Activated CD4-positive, alpha-beta memory T cell treated with anti-CD3 and anti-CD28 coated beads, Interleukin-2, amount 10 ng/mL, durations not matched to agents 7 days and 5 days (primary cell): ENCODE measurements at regions not wholly inside any gene's neighbourhood (a gene's known extent, or its start where the extent isn't known, plus 50 kb on each side); places are given as distances from the start of the nearest gene placed in this dataset.

Experiments
- CTCF ChIA-PET: fragments of 350-600 bp; sonication (Branson Sonifier 250); formaldehyde crosslinking; loops from one replicate; lab custom pipeline; 2021; ENCODE audit warnings: antibody characterized with exemption, inconsistent platforms; lab: Charles Lee
- POLR2A ChIA-PET: fragments of 350-600 bp; sonication (Branson Sonifier 250); formaldehyde crosslinking; loops from one replicate; lab custom pipeline; 2021; ENCODE audit warnings: antibody characterized with exemption; lab: Charles Lee
- DNase-seq: peaks from one replicate; pipeline ENCODE4 v3.0.0-alpha.2; 2020
- H3K27ac Mint-ChIP-seq: one replicate; pipeline ENCODE4 v1.8.0; 2021; ENCODE audit warnings: mild to moderate bottlenecking, mixed read lengths
- H3K27me3 Mint-ChIP-seq: one replicate; pipeline ENCODE4 v1.8.0; 2021; ENCODE audit warnings: mixed read lengths
- H3K36me3 Mint-ChIP-seq: one replicate; pipeline ENCODE4 v1.8.0; 2021; ENCODE audit warnings: low read depth, mixed read lengths
- H3K4me1 Mint-ChIP-seq: one replicate; pipeline ENCODE4 v1.8.0; 2021; ENCODE audit warnings: mixed read lengths
- H3K4me3 Mint-ChIP-seq: one replicate; pipeline ENCODE4 v1.8.0; 2021; ENCODE audit warnings: mild to moderate bottlenecking, mixed read lengths
- H3K9me3 Mint-ChIP-seq: one replicate; pipeline ENCODE4 v1.8.0; 2021; ENCODE audit warnings: mixed read lengths

- no peak overlapping the region for H3K4me3 Mint-ChIP-seq
- H3K4me1 Mint-ChIP-seq: no peaks in the 10 kb centered on the region
- no peaks in the 10 kb centered on the region for H3K9me3 Mint-ChIP-seq
- peaks cover 2% of the 10 kb centered on the region for H3K27me3 Mint-ChIP-seq
- no peaks in the 10 kb centered on the region for H3K36me3 Mint-ChIP-seq
- ChIA-PET CTCF (no interaction called here), POLR2A (interaction anchor here (0.6 kb wide), 1 partner anchor 710 kb away, joined by 3 read pairs; no protein-coding TSS in a partner anchor)
- no peak for DNase-seq
- H3K27ac Mint-ChIP-seq: no peak overlapping the region
Observed at GRCh38 chr1:234554218-234554697, 55.7 kb downstream of the IRF2BP2 start.

- no peak overlapping the region for H3K27ac Mint-ChIP-seq
- H3K36me3 Mint-ChIP-seq: no peaks in the 10 kb centered on the region
- peaks cover 2% of the 10 kb centered on the region for H3K27me3 Mint-ChIP-seq
- no peak overlapping the region for H3K4me3 Mint-ChIP-seq
- ChIA-PET CTCF (no interaction called here), POLR2A (interaction anchor here (0.6 kb wide), 1 partner anchor 711 kb away, joined by 3 read pairs; no protein-coding TSS in a partner anchor)
- DNase-seq: no peak
- H3K4me1 Mint-ChIP-seq: no peaks in the 10 kb centered on the region
- no peaks in the 10 kb centered on the region for H3K9me3 Mint-ChIP-seq
Observed at GRCh38 chr1:234553240-234554188, 56.5 kb downstream of the IRF2BP2 start.

DNA sequence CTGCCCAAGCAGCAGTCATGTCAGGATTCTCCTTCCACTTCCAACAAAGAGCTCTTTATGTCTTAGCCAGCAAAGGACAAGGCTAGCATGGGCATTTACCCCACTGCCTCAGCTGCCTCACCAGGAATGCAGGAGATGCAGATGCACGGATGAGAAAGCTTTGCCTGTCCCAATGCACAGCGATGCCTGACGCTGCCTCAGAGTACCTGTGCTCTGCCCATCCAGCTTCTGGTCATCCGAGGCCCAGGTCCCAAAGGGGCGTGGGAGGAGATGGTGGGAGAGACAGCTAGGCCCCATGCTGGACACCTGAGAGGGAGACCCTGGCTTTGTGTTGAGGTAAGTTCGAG is 59.0 kb downstream of the IRF2BP2 start:
- H3K36me3 Mint-ChIP-seq: no peaks in the 10 kb centered on the region
- ChIA-PET POLR2A (no interaction called here), CTCF (interaction anchor here (1.4 kb wide), 1 partner anchor 47 kb away, joined by 3 read pairs; no protein-coding TSS in a partner anchor)
- H3K9me3 Mint-ChIP-seq: no peaks in the 10 kb centered on the region
- H3K27me3 Mint-ChIP-seq: peaks cover 2% of the 10 kb centered on the region
- no peak overlapping the region for H3K4me3 Mint-ChIP-seq
- no peak overlapping the region for H3K27ac Mint-ChIP-seq
- no peak for DNase-seq
- peaks cover under 1% of the 10 kb centered on the region for H3K4me1 Mint-ChIP-seq

- CTCF ChIA-PET: interaction anchor here (1.4 kb wide), 1 partner anchor 47 kb away, joined by 3 read pairs; no protein-coding TSS in a partner anchor
- POLR2A ChIA-PET: no interaction called here
- peaks cover 2% of the 10 kb centered on the region for H3K27me3 Mint-ChIP-seq
Observed at GRCh38 chr1:234550341-234551031, 59.5 kb downstream of the IRF2BP2 start.

GRCh38 chr1:234549447-234550021 is 60.4 kb downstream of the IRF2BP2 start:
- H3K4me3 Mint-ChIP-seq: no peak overlapping the region
- H3K9me3 Mint-ChIP-seq: no peaks in the 10 kb centered on the region
- POLR2A ChIA-PET: no interaction called here
- CTCF ChIA-PET: interaction anchor here (1.4 kb wide), 1 partner anchor 48 kb away, joined by 3 read pairs; no protein-coding TSS in a partner anchor
- DNase-seq: no peak
- no peaks in the 10 kb centered on the region for H3K36me3 Mint-ChIP-seq
- H3K27ac Mint-ChIP-seq: no peak overlapping the region
- peaks cover 15% of the 10 kb centered on the region for H3K4me1 Mint-ChIP-seq
- peaks cover 2% of the 10 kb centered on the region for H3K27me3 Mint-ChIP-seq

More at GRCh38 chr1:234550341-234551031, 59.5 kb downstream of the IRF2BP2 start:
- DNase-seq: no peak
- Mint-ChIP-seq H3K36me3 (no peaks in the 10 kb centered on the region), H3K4me1 (peaks cover 5% of the 10 kb centered on the region), H3K9me3 (no peaks in the 10 kb centered on the region), H3K27ac (no peak overlapping the region), H3K4me3 (no peak overlapping the region)

GRCh38 chr1:234546890-234547788 is 62.8 kb downstream of the IRF2BP2 start:
- Mint-ChIP-seq H3K9me3 (no peaks in the 10 kb centered on the region), H3K4me3 (no peak overlapping the region), H3K4me1 (peaks cover 30% of the 10 kb centered on the region), H3K27me3 (no peaks in the 10 kb centered on the region), H3K27ac (no peak overlapping the region), H3K36me3 (no peaks in the 10 kb centered on the region)
- ChIA-PET CTCF (no interaction called here), POLR2A (no interaction called here)
- no peak for DNase-seq

DNA sequence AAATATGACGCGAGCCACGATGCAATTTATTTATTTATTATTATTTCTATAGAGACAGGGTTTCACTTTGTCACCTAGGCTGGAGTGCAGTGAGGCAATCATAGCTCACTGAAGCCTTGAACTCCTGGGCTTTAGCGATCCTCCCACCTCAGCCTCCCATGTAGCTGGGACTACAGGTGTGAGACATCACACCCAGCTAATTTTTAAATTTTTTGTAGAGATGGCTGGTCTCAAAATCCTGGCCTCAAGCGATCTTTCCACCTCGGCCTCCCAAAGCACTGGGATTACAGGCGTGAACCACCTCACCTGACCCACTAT is 63.6 kb downstream of the IRF2BP2 start:
- H3K9me3 Mint-ChIP-seq: no peaks in the 10 kb centered on the region
- peaks cover 30% of the 10 kb centered on the region for H3K4me1 Mint-ChIP-seq
- H3K27me3 Mint-ChIP-seq: no peaks in the 10 kb centered on the region
- H3K4me3 Mint-ChIP-seq: no peak overlapping the region
- DNase-seq: no peak
- no peak overlapping the region for H3K27ac Mint-ChIP-seq
- ChIA-PET POLR2A (no interaction called here), CTCF (no interaction called here)
- no peaks in the 10 kb centered on the region for H3K36me3 Mint-ChIP-seq

- CTCF ChIA-PET: interaction anchor here (0.5 to 2.1 kb wide), 2 partner anchors 45 to 47 kb away, joined by 3 to 6 read pairs; no protein-coding TSS in a partner anchor
Observed at GRCh38 chr1:234545517-234546386, 64.2 kb downstream of the IRF2BP2 start.

GRCh38 chr1:234544087-234544579 is 65.2 kb upstream of the TARBP1 start:
- DNase-seq: peak; percentile 26
- Mint-ChIP-seq H3K4me1 (peaks cover 30% of the 10 kb centered on the region), H3K36me3 (no peaks in the 10 kb centered on the region), H3K27ac (peak overlapping the region; percentile 54), H3K9me3 (no peaks in the 10 kb centered on the region), H3K4me3 (no peak overlapping the region), H3K27me3 (no peaks in the 10 kb centered on the region)
- CTCF ChIA-PET: interaction anchor here (0.6 to 2.1 kb wide), 6 partner anchors 15 to 58 kb away, joined by 3 to 6 read pairs (median 4); no protein-coding TSS in a partner anchor
- POLR2A ChIA-PET: interaction anchor here (0.8 to 1.5 kb wide), 7 partner anchors 15 to 540 kb away, joined by 3 to 5 read pairs (median 3); no protein-coding TSS in a partner anchor

More at GRCh38 chr1:234545517-234546386, 64.2 kb downstream of the IRF2BP2 start:
- Mint-ChIP-seq H3K4me1 (peaks cover 30% of the 10 kb centered on the region), H3K36me3 (no peaks in the 10 kb centered on the region), H3K27me3 (no peaks in the 10 kb centered on the region), H3K9me3 (no peaks in the 10 kb centered on the region), H3K27ac (no peak overlapping the region), H3K4me3 (no peak overlapping the region)
- POLR2A ChIA-PET: interaction anchor here (1.2 kb wide), 1 partner anchor 64 kb away, joined by 3 read pairs; the partner anchor contains the start of gene IRF2BP2
- DNase-seq: no peak

GRCh38 chr1:234543442-234544086 is 64.6 kb upstream of the TARBP1 start:
- no peaks in the 10 kb centered on the region for H3K27me3 Mint-ChIP-seq
- CTCF ChIA-PET: interaction anchor here (1.0 to 2.1 kb wide), 5 partner anchors 14 to 54 kb away, joined by 4 to 6 read pairs (median 4); no protein-coding TSS in a partner anchor
- no peak overlapping the region for H3K27ac Mint-ChIP-seq
- no peaks in the 10 kb centered on the region for H3K36me3 Mint-ChIP-seq
- no peak overlapping the region for H3K4me3 Mint-ChIP-seq
- H3K9me3 Mint-ChIP-seq: no peaks in the 10 kb centered on the region
- POLR2A ChIA-PET: interaction anchor here (0.8 to 1.5 kb wide), 6 partner anchors 26 to 540 kb away, joined by 3 to 5 read pairs (median 4); no protein-coding TSS in a partner anchor
- peaks cover 30% of the 10 kb centered on the region for H3K4me1 Mint-ChIP-seq
- no peak for DNase-seq
